ENCODE measurements at regions not wholly inside any gene's neighbourhood (a gene's known extent, or its start where the extent isn't known, plus 50 kb on each side); places are given as distances from the start of the nearest gene placed in this dataset.

- no peak overlapping the region for H3K27ac ChIP-seq
- no peak for TF ChIP-seq CTCF (IDR thresholded peaks at IDR 0.05)
- H3K36me3 ChIP-seq = no peaks in the 10 kb centered on the region
Measured at GRCh38 chr9:135265931-135266330, 178.5 kb downstream of the OLFM1 start.

GRCh38 chr9:135267191-135267809, 179.8 kb downstream of the OLFM1 start:
- H3K36me3 ChIP-seq = no peaks in the 10 kb centered on the region
- no peaks in the 10 kb centered on the region for H3K9me3 ChIP-seq
- no peak overlapping the region for H3K4me3 ChIP-seq (ENCODE audit: low read depth in 1 of 2, low read length in 1 of 2)

More at GRCh38 chr9:135265931-135266330, 178.5 kb downstream of the OLFM1 start:
- peaks cover 3% of the 10 kb centered on the region for H3K27me3 ChIP-seq
- no peaks in the 10 kb centered on the region for H3K4me1 ChIP-seq (ENCODE audit: control insufficient read depth in 1 of 2, insufficient read depth in 1 of 2, low read depth in 1 of 2, low read length in 1 of 2)
- no peak overlapping the region for H3K4me3 ChIP-seq (ENCODE audit: low read depth in 1 of 2, low read length in 1 of 2)
- no peaks in the 10 kb centered on the region for H3K9me3 ChIP-seq

GRCh38 chr9:135268031-135268430, 180.6 kb downstream of the OLFM1 start:
- Histone ChIP-seq H3K36me3 (no peaks in the 10 kb centered on the region), H3K4me1 (ENCODE audit: control insufficient read depth in 1 of 2, insufficient read depth in 1 of 2, low read depth in 1 of 2, low read length in 1 of 2) (no peaks in the 10 kb centered on the region), H3K27ac (no peak overlapping the region), H3K4me3 (ENCODE audit: low read depth in 1 of 2, low read length in 1 of 2) (no peak overlapping the region), H3K27me3 (peaks cover 5% of the 10 kb centered on the region), H3K9me3 (no peaks in the 10 kb centered on the region)
- TF ChIP-seq CTCF (IDR thresholded peaks at IDR 0.05) = no peak

More at GRCh38 chr9:135267191-135267809, 179.8 kb downstream of the OLFM1 start:
- no peaks in the 10 kb centered on the region for H3K4me1 ChIP-seq (ENCODE audit: control insufficient read depth in 1 of 2, insufficient read depth in 1 of 2, low read depth in 1 of 2, low read length in 1 of 2)
- no peak for TF ChIP-seq CTCF (IDR thresholded peaks at IDR 0.05)
- H3K27ac ChIP-seq = no peak overlapping the region
- no peaks in the 10 kb centered on the region for H3K27me3 ChIP-seq

- no peak overlapping the region for H3K4me3 ChIP-seq (ENCODE audit: low read depth in 1 of 2, low read length in 1 of 2)
- no peaks in the 10 kb centered on the region for H3K36me3 ChIP-seq
- no peak for TF ChIP-seq CTCF (IDR thresholded peaks at IDR 0.05)
- H3K27me3 ChIP-seq = peaks cover 8% of the 10 kb centered on the region
- no peaks in the 10 kb centered on the region for H3K4me1 ChIP-seq (ENCODE audit: control insufficient read depth in 1 of 2, insufficient read depth in 1 of 2, low read depth in 1 of 2, low read length in 1 of 2)
- H3K27ac ChIP-seq = no peak overlapping the region
- H3K9me3 ChIP-seq = no peaks in the 10 kb centered on the region
Measured at GRCh38 chr9:135268981-135269380, 181.5 kb downstream of the OLFM1 start.

GRCh38 chr9:135269912-135270830, 182.7 kb downstream of the OLFM1 start:
- no peaks in the 10 kb centered on the region for H3K36me3 ChIP-seq
- H3K4me3 ChIP-seq (ENCODE audit: low read depth in 1 of 2, low read length in 1 of 2) = no peak overlapping the region
- H3K4me1 ChIP-seq (ENCODE audit: control insufficient read depth in 1 of 2, insufficient read depth in 1 of 2, low read depth in 1 of 2, low read length in 1 of 2) = no peaks in the 10 kb centered on the region
- no peaks in the 10 kb centered on the region for H3K9me3 ChIP-seq
- H3K27me3 ChIP-seq = peaks cover 8% of the 10 kb centered on the region
- TF ChIP-seq CTCF (IDR thresholded peaks at IDR 0.05) = no peak
- H3K27ac ChIP-seq = no peak overlapping the region

Data from neutrophil (primary cell).